H9 (cell line): ENCODE measurements at regions not wholly inside any gene's neighbourhood (a gene's known extent, or its start where the extent isn't known, plus 50 kb on each side); places are given as distances from the start of the nearest gene placed in this dataset.
A peak's percentile ranks its signal among the peaks of the same experiment; 100 is the strongest.

ENCODE experiments used
- DNase-seq: peaks from one replicate; pipeline ENCODE4 v3.0.0-alpha.2; 2017
- H2AFZ ChIP-seq: one replicate; pipeline ENCODE4 v1.6.1; 2013; ENCODE audit warnings: mild to moderate bottlenecking, low read length, control low read depth, moderate library complexity
- H2AK5ac ChIP-seq: 2 replicates; pipeline ENCODE4 v1.6.1; 2013; ENCODE audit warnings: low read length, control low read depth, mixed read lengths; ENCODE audit not compliant: insufficient read length
- H2BK120ac ChIP-seq: one replicate; pipeline ENCODE4 v1.6.1; 2013; ENCODE audit warnings: low read depth, mild to moderate bottlenecking, low read length, control low read depth, inconsistent platforms; ENCODE audit not compliant: poor library complexity, severe bottlenecking
- H2BK12ac ChIP-seq: 2 replicates; pipeline ENCODE4 v1.6.1; 2013; ENCODE audit warnings: low read length, control low read depth, mixed read lengths, low read depth; ENCODE audit not compliant: insufficient read length
- H2BK15ac ChIP-seq: 2 replicates; pipeline ENCODE4 v1.6.1; 2013; ENCODE audit warnings: low read depth, low read length, control low read depth
- H2BK20ac ChIP-seq: one replicate; pipeline ENCODE4 v1.6.1; 2013; ENCODE audit warnings: low read depth, mild to moderate bottlenecking, low read length, control low read depth, inconsistent platforms; ENCODE audit not compliant: poor library complexity, severe bottlenecking
- H2BK5ac ChIP-seq: 2 replicates; pipeline ENCODE4 v1.6.1; 2013; ENCODE audit warnings: low read length, control low read depth, mixed read lengths; ENCODE audit not compliant: insufficient read length
- H3K14ac ChIP-seq: 2 replicates; pipeline ENCODE4 v1.6.1; 2013; ENCODE audit warnings: low read length, control low read depth; ENCODE audit not compliant: insufficient read depth
- H3K18ac ChIP-seq: 2 replicates; pipeline ENCODE4 v1.6.1; 2013; ENCODE audit warnings: low read depth, mild to moderate bottlenecking, mixed read lengths, low read length, control low read depth; ENCODE audit not compliant: insufficient read length
- H3K23ac ChIP-seq: 2 replicates; pipeline ENCODE4 v1.6.1; 2013; ENCODE audit warnings: low read length, control low read depth, mixed read lengths, low read depth; ENCODE audit not compliant: insufficient read length
- H3K23me2 ChIP-seq: 2 replicates; pipeline ENCODE4 v1.6.1; 2013; ENCODE audit warnings: low read depth, mild to moderate bottlenecking, mixed read lengths, low read length, control low read depth; ENCODE audit not compliant: insufficient read length, poor library complexity, severe bottlenecking
- H3K27ac ChIP-seq: 2 replicates; pipeline ENCODE4 v1.5.1; 2013; ENCODE audit warnings: low read length, control low read depth, mixed read lengths, low read depth; ENCODE audit not compliant: insufficient read length
- H3K27me3 ChIP-seq: 2 replicates; pipeline ENCODE4 v1.6.1; 2013; ENCODE audit warnings: low read length, control low read depth, inconsistent platforms; ENCODE audit not compliant: insufficient read depth
- H3K4ac ChIP-seq: 2 replicates; pipeline ENCODE4 v1.6.1; 2013; ENCODE audit warnings: low read depth, mild to moderate bottlenecking, control low read depth, inconsistent platforms, low read length, moderate library complexity
- H3K4me1 ChIP-seq: 2 replicates; pipeline ENCODE4 v1.6.1; 2013; ENCODE audit warnings: low read length, control low read depth, inconsistent platforms; ENCODE audit not compliant: insufficient read depth
- H3K4me2 ChIP-seq: 2 replicates; pipeline ENCODE4 v1.6.1; 2013; ENCODE audit warnings: low read length, control low read depth, mixed read lengths; ENCODE audit not compliant: insufficient read length, insufficient read depth
- H3K56ac ChIP-seq: 2 replicates; pipeline ENCODE4 v1.6.1; 2013; ENCODE audit warnings: low read depth, mild to moderate bottlenecking, mixed read lengths, low read length, control low read depth; ENCODE audit not compliant: insufficient read length
- H3K79me1 ChIP-seq: 2 replicates; pipeline ENCODE4 v1.6.1; 2013; ENCODE audit warnings: low read depth, mild to moderate bottlenecking, moderate library complexity, low read length, control low read depth, inconsistent platforms; ENCODE audit not compliant: insufficient read depth, poor library complexity, severe bottlenecking
- H3K79me2 ChIP-seq: 2 replicates; pipeline ENCODE4 v1.6.1; 2013; ENCODE audit warnings: low read length, control low read depth, inconsistent platforms; ENCODE audit not compliant: insufficient read depth
- H3K9ac ChIP-seq: 2 replicates; pipeline ENCODE4 v1.6.1; 2013; ENCODE audit warnings: low read length, control low read depth, mixed read lengths; ENCODE audit not compliant: insufficient read length; ENCODE audit errors: extremely low read depth
- H3K9me3 ChIP-seq: one replicate; pipeline ENCODE4 v1.6.1; 2013; ENCODE audit warnings: low read depth, low read length, inconsistent platforms; ENCODE audit not compliant: control insufficient read depth
- H3T11ph ChIP-seq: one replicate; pipeline ENCODE4 v1.6.1; 2013; ENCODE audit warnings: mild to moderate bottlenecking, low read length, control low read depth, inconsistent platforms
- H4K20me1 ChIP-seq: one replicate; pipeline ENCODE4 v1.6.1; 2013; ENCODE audit not compliant: control insufficient read depth, insufficient read length, insufficient read depth
- H4K5ac ChIP-seq: 2 replicates; pipeline ENCODE4 v1.6.1; 2013; ENCODE audit warnings: low read depth, mild to moderate bottlenecking, mixed read lengths, low read length, control low read depth; ENCODE audit not compliant: insufficient read length
- H4K8ac ChIP-seq: replicated peaks from 2 replicates; pipeline ENCODE4 v1.6.1; 2013; ENCODE audit warnings: low read length, control low read depth, mixed read lengths, low read depth; ENCODE audit not compliant: insufficient read length
- H4K91ac ChIP-seq: 2 replicates; pipeline ENCODE4 v1.6.1; 2013; ENCODE audit warnings: low read depth, mild to moderate bottlenecking, moderate library complexity, mixed read lengths, low read length, control low read depth; ENCODE audit not compliant: insufficient read length
- H3K27ac Mint-ChIP-seq, 3 experiments: 2 replicates in 2 of 3; 3 replicates in 1 of 3; pipeline ENCODE4 v1.8.0; 2020 to 2021; ENCODE audit warnings: mixed read lengths in 3 of 3, mild to moderate bottlenecking in 1 of 3, moderate library complexity in 1 of 3
- H3K27me3 Mint-ChIP-seq: 2 replicates; pipeline ENCODE4 v1.8.0; 2021; ENCODE audit warnings: low read depth, mild to moderate bottlenecking, moderate library complexity, mixed read lengths
- H3K36me3 Mint-ChIP-seq, 3 experiments: 2 replicates in 2 of 3; 3 replicates in 1 of 3; pipeline ENCODE4 v1.8.0; 2020 to 2021; ENCODE audit warnings: low read depth in 3 of 3, mixed read lengths in 3 of 3; ENCODE audit not compliant: insufficient read depth in 1 of 3
- H3K4me1 Mint-ChIP-seq, 2 experiments: 2 replicates each; pipeline ENCODE4 v1.8.0; 2020; ENCODE audit warnings: mixed read lengths in 2 of 2
- H3K4me3 Mint-ChIP-seq, 2 experiments: 2 replicates in 1 of 2; 3 replicates in 1 of 2; pipeline ENCODE4 v1.8.0; 2020 to 2021; ENCODE audit warnings: mild to moderate bottlenecking in 2 of 2, mixed read lengths in 2 of 2, moderate library complexity in 1 of 2
- H3K9me3 Mint-ChIP-seq, 2 experiments: 2 replicates in 1 of 2; 3 replicates in 1 of 2; pipeline ENCODE4 v1.8.0; 2020; ENCODE audit warnings: mild to moderate bottlenecking in 2 of 2, mixed read lengths in 2 of 2, moderate library complexity in 1 of 2
- WGBS: extraction: QIAGEN DNeasy Blood & Tissue Kit; methylation state at CpG from one replicate; pipeline ENCODE4 v1.1.7; 2013; ENCODE audit warnings: missing lambda C conversion rate, low lambda C conversion rate, mixed read lengths; ENCODE audit not compliant: insufficient read length; ENCODE audit errors: extremely low coverage; 5-methylcytosine and 5-hydroxymethylcytosine counted together
- TF ChIP-seq, protein P1 (sequence below): fragments of 200-600 bp; sonication (generic); conservative IDR thresholded peaks from 3 replicates; pipeline ENCODE4 v1.8.0; 2021; ENCODE audit warnings: antibody characterized with exemption, mild to moderate bottlenecking

DNA sequence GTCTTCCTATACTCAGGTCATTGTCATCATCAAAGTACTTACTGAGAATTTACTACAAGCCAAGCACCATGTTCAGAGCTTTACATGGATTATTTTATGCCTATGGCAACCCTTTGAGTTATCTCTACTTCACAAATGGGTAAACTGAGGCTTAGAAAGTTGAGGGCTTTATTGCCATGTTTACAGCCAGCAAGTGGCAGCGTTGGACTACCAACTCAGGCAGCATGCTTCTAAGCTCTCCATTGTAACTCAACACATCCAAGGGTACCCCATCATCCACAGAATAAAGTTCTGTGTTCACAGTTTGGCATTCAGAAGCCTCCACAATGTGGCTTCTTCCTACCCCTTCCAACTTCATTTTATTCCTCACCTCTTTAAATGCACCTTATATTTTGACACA lies 422.6 kb upstream of the GRIA1 start:
- no peak overlapping the region for H3K27ac ChIP-seq
- H3K27ac Mint-ChIP-seq, result no peak overlapping the region
- H3K79me1 ChIP-seq, result no peaks in the 10 kb centered on the region
- no peak overlapping the region for H2BK5ac ChIP-seq
- H3K9me3 ChIP-seq, result no peaks in the 10 kb centered on the region
- WGBS, result no CpG with 5 or more reads among the region's 1 CpG
- no peaks in the 10 kb centered on the region for H4K20me1 ChIP-seq
- H2AK5ac ChIP-seq, result no peak overlapping the region
- H3K27me3 Mint-ChIP-seq, result no peaks in the 10 kb centered on the region
- no peak overlapping the region for H2AFZ ChIP-seq
- H2BK12ac ChIP-seq, result no peak overlapping the region
- H3K4ac ChIP-seq, result no peak overlapping the region
- H3K27me3 ChIP-seq, result no peaks in the 10 kb centered on the region
- no peak overlapping the region for H3K23ac ChIP-seq
- peaks cover 5% of the 10 kb centered on the region in 2 experiments for H3K4me1 Mint-ChIP-seq
- no peak overlapping the region for H2BK15ac ChIP-seq
- no peak overlapping the region for H2BK20ac ChIP-seq
- H3K9ac ChIP-seq, result no peak overlapping the region
- no peaks in the 10 kb centered on the region for H3K23me2 ChIP-seq
- H3K4me2 ChIP-seq, result no peak overlapping the region
- no peak overlapping the region for H4K5ac ChIP-seq
- no peak overlapping the region for H3K4me3 Mint-ChIP-seq
- H3K14ac ChIP-seq, result no peak overlapping the region
- TF ChIP-seq, protein P1, sequence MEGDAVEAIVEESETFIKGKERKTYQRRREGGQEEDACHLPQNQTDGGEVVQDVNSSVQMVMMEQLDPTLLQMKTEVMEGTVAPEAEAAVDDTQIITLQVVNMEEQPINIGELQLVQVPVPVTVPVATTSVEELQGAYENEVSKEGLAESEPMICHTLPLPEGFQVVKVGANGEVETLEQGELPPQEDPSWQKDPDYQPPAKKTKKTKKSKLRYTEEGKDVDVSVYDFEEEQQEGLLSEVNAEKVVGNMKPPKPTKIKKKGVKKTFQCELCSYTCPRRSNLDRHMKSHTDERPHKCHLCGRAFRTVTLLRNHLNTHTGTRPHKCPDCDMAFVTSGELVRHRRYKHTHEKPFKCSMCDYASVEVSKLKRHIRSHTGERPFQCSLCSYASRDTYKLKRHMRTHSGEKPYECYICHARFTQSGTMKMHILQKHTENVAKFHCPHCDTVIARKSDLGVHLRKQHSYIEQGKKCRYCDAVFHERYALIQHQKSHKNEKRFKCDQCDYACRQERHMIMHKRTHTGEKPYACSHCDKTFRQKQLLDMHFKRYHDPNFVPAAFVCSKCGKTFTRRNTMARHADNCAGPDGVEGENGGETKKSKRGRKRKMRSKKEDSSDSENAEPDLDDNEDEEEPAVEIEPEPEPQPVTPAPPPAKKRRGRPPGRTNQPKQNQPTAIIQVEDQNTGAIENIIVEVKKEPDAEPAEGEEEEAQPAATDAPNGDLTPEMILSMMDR, result peak; percentile 24; the same call in 2 of the 3 replicates
- no peak overlapping the region for H3T11ph ChIP-seq
- H3K4me1 ChIP-seq, result no peaks in the 10 kb centered on the region; the same call in 1 of the 2 replicates
- H3K56ac ChIP-seq, result no peak overlapping the region
- no peak overlapping the region for H4K8ac ChIP-seq
- H3K79me2 ChIP-seq, result no peaks in the 10 kb centered on the region
- no peaks in the 10 kb centered on the region for H3K36me3 Mint-ChIP-seq
- H4K91ac ChIP-seq, result no peak overlapping the region
- H3K9me3 Mint-ChIP-seq, result peaks cover 0 to 2% of the 10 kb centered on the region in 2 experiments; a peak in 2 of 5 replicates
- no peak overlapping the region for H3K18ac ChIP-seq
- DNase-seq, result no peak
- no peak overlapping the region for H2BK120ac ChIP-seq
